ENCODE measurements at regions not wholly inside any gene's neighbourhood (a gene's known extent, or its start where the extent isn't known, plus 50 kb on each side); places are given as distances from the start of the nearest gene placed in this dataset.

GRCh38 chr6:134425513-134425912 is 107.6 kb upstream of the SGK1 start:
- DNase-seq, result no peak
- Histone ChIP-seq H3K27ac (no peak overlapping the region), H3K9me3 (ENCODE audit: severe bottlenecking) (no peaks in the 10 kb centered on the region), H3K4me3 (ENCODE audit: low read depth, low read length) (no peak overlapping the region), H3K36me3 (no peaks in the 10 kb centered on the region), H3K27me3 (ENCODE audit: insufficient read depth, low read depth, severe bottlenecking) (no peaks in the 10 kb centered on the region)
- TF ChIP-seq CTCF (IDR thresholded peaks at IDR 0.05; ENCODE audit: low read depth, low read length), result no peak

- Histone ChIP-seq H3K27me3 (ENCODE audit: insufficient read depth, low read depth, severe bottlenecking) (no peaks in the 10 kb centered on the region), H3K36me3 (no peaks in the 10 kb centered on the region), H3K9me3 (ENCODE audit: severe bottlenecking) (no peaks in the 10 kb centered on the region), H3K4me3 (ENCODE audit: low read depth, low read length) (no peak overlapping the region), H3K27ac (no peak overlapping the region)
- TF ChIP-seq CTCF (IDR thresholded peaks at IDR 0.05; ENCODE audit: low read depth, low read length), result no peak
- DNase-seq, result no peak
Measured at GRCh38 chr6:134424798-134425170, 106.9 kb upstream of the SGK1 start.

DNA sequence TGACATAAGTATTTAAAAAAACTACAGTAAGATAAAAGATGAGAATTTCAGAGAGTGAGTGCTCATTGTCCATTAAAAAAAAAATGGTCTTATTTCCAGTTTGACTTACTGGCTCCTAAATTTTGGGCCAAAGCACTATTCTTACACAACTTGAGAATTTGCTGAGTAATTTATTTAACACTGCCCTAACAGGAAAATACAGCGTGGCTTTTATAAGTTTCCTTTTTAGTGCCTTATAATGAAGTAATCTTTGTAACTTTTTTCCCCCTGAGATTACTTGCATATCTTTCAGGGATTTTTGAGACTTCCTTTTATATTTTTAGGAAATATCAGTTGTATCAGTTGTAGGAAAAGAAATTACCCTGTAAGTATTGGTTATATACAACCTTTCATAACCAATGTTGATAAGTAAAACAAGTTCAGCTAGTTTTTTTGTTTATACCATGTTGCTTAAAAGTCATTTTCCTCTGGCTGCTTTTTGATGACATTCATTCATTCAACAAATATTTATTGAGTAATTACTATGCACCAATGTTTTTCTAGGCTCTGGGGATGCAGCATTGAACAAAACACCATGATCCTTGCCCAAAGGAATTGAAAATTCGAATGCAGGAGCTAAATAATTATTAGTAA is 106.4 kb upstream of the SGK1 start:
- H3K27ac ChIP-seq, result no peak overlapping the region
- no peak for DNase-seq
- no peaks in the 10 kb centered on the region for H3K36me3 ChIP-seq
- H3K9me3 ChIP-seq (ENCODE audit: severe bottlenecking), result no peaks in the 10 kb centered on the region
- H3K27me3 ChIP-seq (ENCODE audit: insufficient read depth, low read depth, severe bottlenecking), result no peaks in the 10 kb centered on the region
- TF ChIP-seq CTCF (IDR thresholded peaks at IDR 0.05; ENCODE audit: low read depth, low read length), result no peak
- H3K4me3 ChIP-seq (ENCODE audit: low read depth, low read length), result no peak overlapping the region

- Histone ChIP-seq H3K9me3 (ENCODE audit: severe bottlenecking) (no peaks in the 10 kb centered on the region), H3K4me3 (ENCODE audit: low read depth, low read length) (no peak overlapping the region), H3K36me3 (no peaks in the 10 kb centered on the region), H3K27ac (no peak overlapping the region), H3K27me3 (ENCODE audit: insufficient read depth, low read depth, severe bottlenecking) (no peaks in the 10 kb centered on the region)
- no peak for TF ChIP-seq CTCF (IDR thresholded peaks at IDR 0.05; ENCODE audit: low read depth, low read length)
- DNase-seq, result no peak
Measured at GRCh38 chr6:134422426-134423231, 104.7 kb upstream of the SGK1 start.

DNA sequence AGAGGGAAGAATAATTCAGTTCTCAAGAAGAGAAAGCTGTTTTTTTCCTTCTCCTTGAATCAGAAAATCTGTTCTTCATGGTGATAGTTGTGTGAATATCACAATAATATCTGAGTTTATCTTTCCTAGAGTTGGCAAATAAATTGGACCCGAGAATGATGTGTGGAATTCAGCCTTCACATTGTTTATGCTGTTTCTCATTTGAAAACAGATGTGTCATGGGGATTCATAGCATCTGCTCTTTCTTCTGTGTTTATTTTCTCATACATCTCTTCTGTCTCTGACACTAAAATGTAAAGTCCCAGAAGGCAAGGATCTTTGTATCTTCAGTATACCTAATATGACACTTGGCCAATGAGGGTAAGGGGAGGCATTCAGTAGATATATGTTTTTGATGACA is 103.6 kb upstream of the SGK1 start:
- no peak overlapping the region for H3K27ac ChIP-seq
- H3K9me3 ChIP-seq (ENCODE audit: severe bottlenecking), result no peaks in the 10 kb centered on the region
- no peaks in the 10 kb centered on the region for H3K27me3 ChIP-seq (ENCODE audit: insufficient read depth, low read depth, severe bottlenecking)
- no peak overlapping the region for H3K4me3 ChIP-seq (ENCODE audit: low read depth, low read length)
- TF ChIP-seq CTCF (IDR thresholded peaks at IDR 0.05; ENCODE audit: low read depth, low read length), result no peak
- no peak for DNase-seq
- H3K36me3 ChIP-seq, result no peaks in the 10 kb centered on the region

Measured in WERI-Rb-1 (cell line).